Astrocyte of the cerebellum (primary cell): ENCODE measurements at regions not wholly inside any gene's neighbourhood (a gene's known extent, or its start where the extent isn't known, plus 50 kb on each side); places are given as distances from the start of the nearest gene placed in this dataset.

Source experiments
- DNase-seq: peaks from one replicate; pipeline ENCODE4 v3.0.0-alpha.2; 2011; ENCODE audit warnings: low read depth
- H3K4me3 ChIP-seq: 2 replicates; pipeline ENCODE4 v1.5.1; 2011; ENCODE audit warnings: mild to moderate bottlenecking, low read depth, low read length, moderate library complexity
- CTCF ChIP-seq: IDR thresholded peaks from 2 replicates; pipeline ENCODE4 v1.5.1; 2012; ENCODE audit warnings: low read length, low read depth, moderate library complexity, mild to moderate bottlenecking; ENCODE audit errors: missing control alignments
- in situ Hi-C: cut with HindIII; loops from 2 replicates; pipeline ENCODE4 v1.10.0; 2017; ENCODE audit warnings: low sequenced_read_pairs

GRCh38 chr2:221926327-221926726 is 354.2 kb upstream of the EPHA4 start:
- TF ChIP-seq CTCF, result no peak
- H3K4me3 ChIP-seq, result no peak overlapping the region
- no peak for DNase-seq
- in situ Hi-C loops, result no loop called here

GRCh38 chr2:221924576-221924975 is 352.5 kb upstream of the EPHA4 start:
- TF ChIP-seq CTCF, result no peak
- in situ Hi-C loops, result no loop called here
- DNase-seq, result no peak
- no peak overlapping the region for H3K4me3 ChIP-seq

- in situ Hi-C loops, result no loop called here
- no peak for DNase-seq
- TF ChIP-seq CTCF, result no peak
- H3K4me3 ChIP-seq, result no peak overlapping the region
Observed at GRCh38 chr2:221915926-221916325, 343.8 kb upstream of the EPHA4 start.

GRCh38 chr2:221914334-221914880 is 342.3 kb upstream of the EPHA4 start:
- TF ChIP-seq CTCF, result no peak
- no peak overlapping the region for H3K4me3 ChIP-seq
- in situ Hi-C loops, result no loop called here
- DNase-seq, result no peak

- no peak for TF ChIP-seq CTCF
Observed at GRCh38 chr2:221911890-221912289, 339.8 kb upstream of the EPHA4 start.

GRCh38 chr2:221911321-221911720 is 339.2 kb upstream of the EPHA4 start:
- in situ Hi-C loops, result no loop called here
- no peak for TF ChIP-seq CTCF
- H3K4me3 ChIP-seq, result no peak overlapping the region

More at GRCh38 chr2:221911890-221912289, 339.8 kb upstream of the EPHA4 start:
- DNase-seq, result no peak
- in situ Hi-C loops, result no loop called here
- H3K4me3 ChIP-seq, result no peak overlapping the region

More at GRCh38 chr2:221911321-221911720, 339.2 kb upstream of the EPHA4 start:
- no peak for DNase-seq
